ENCODE measurements at regions not wholly inside any gene's neighbourhood (a gene's known extent, or its start where the extent isn't known, plus 50 kb on each side); places are given as distances from the start of the nearest gene placed in this dataset.

- H3K27me3 ChIP-seq (ENCODE audit: insufficient read depth in 3 of 3, low read length in 2 of 3): peaks cover 0 to 5% (median 0%) of the 10 kb centered on the region in 3 donors
- WGBS, 3 donors: 75 to 82% (median 78%) methylated on average over 17 of the region's 17 CpGs
Observed at GRCh38 chr13:111883571-111884343, 183.2 kb upstream of the SOX1 start.

GRCh38 chr13:111886217-111886945 is 180.6 kb upstream of the SOX1 start:
- H3K27ac ChIP-seq: no peak overlapping the region
- TF ChIP-seq CTCF (IDR thresholded peaks at IDR 0.05): no peak
- ATAC-seq (no peak), DNase-seq (no peak)
- H3K27me3 ChIP-seq (ENCODE audit: insufficient read depth in 3 of 3, low read length in 2 of 3): peaks cover 0 to 9% (median 1%) of the 10 kb centered on the region in 3 donors
- H3K4me3 ChIP-seq: no peak overlapping the region
- no peaks in the 10 kb centered on the region for H3K36me3 ChIP-seq (ENCODE audit: insufficient read depth in 1 of 2, low read depth in 1 of 2)
- H3K9me3 ChIP-seq: no peaks in the 10 kb centered on the region
- intact Hi-C loops (cut with DNase I): no loop called here
- 73 to 88% (median 86%) methylated on average over 7 of the region's 7 CpGs for WGBS, 3 donors
- no peaks in the 10 kb centered on the region for H3K4me1 ChIP-seq

More at GRCh38 chr13:111883571-111884343, 183.2 kb upstream of the SOX1 start:
- H3K4me3 ChIP-seq: no peak overlapping the region
- intact Hi-C loops (cut with DNase I): no loop called here
- H3K9me3 ChIP-seq: no peaks in the 10 kb centered on the region
- no peak overlapping the region for H3K27ac ChIP-seq
- H3K36me3 ChIP-seq (ENCODE audit: insufficient read depth in 1 of 2, low read depth in 1 of 2): no peaks in the 10 kb centered on the region
- ATAC-seq (no peak), DNase-seq (no peak)
- no peak for TF ChIP-seq CTCF (IDR thresholded peaks at IDR 0.05)
- no peaks in the 10 kb centered on the region for H3K4me1 ChIP-seq

GRCh38 chr13:111893071-111893606 is 173.8 kb upstream of the SOX1 start:
- peak overlapping the region; percentile 30 for H3K27ac ChIP-seq
- H3K4me1 ChIP-seq: no peaks in the 10 kb centered on the region
- H3K4me3 ChIP-seq: peak overlapping the region; percentile 15
- H3K9me3 ChIP-seq: no peaks in the 10 kb centered on the region
- peaks cover 2 to 45% (median 5%) of the 10 kb centered on the region in 3 donors for H3K27me3 ChIP-seq (ENCODE audit: insufficient read depth in 3 of 3, low read length in 2 of 3)
- TF ChIP-seq CTCF (IDR thresholded peaks at IDR 0.05): no peak
- DNase-seq (no peak), ATAC-seq (no peak)
- WGBS, 3 donors: 1 to 2% (median 2%) methylated on average over 39 of the region's 39 CpGs
- H3K36me3 ChIP-seq (ENCODE audit: insufficient read depth in 1 of 2, low read depth in 1 of 2): no peaks in the 10 kb centered on the region
- intact Hi-C loops (cut with DNase I): no loop called here

GRCh38 chr13:111893607-111894443 is 173.1 kb upstream of the SOX1 start:
- Histone ChIP-seq H3K4me1 (no peaks in the 10 kb centered on the region), H3K36me3 (ENCODE audit: insufficient read depth in 1 of 2, low read depth in 1 of 2) (no peaks in the 10 kb centered on the region), H3K27ac (peak overlapping the region; percentile 30), H3K9me3 (no peaks in the 10 kb centered on the region), H3K27me3 (ENCODE audit: insufficient read depth in 3 of 3, low read length in 2 of 3) (peaks cover 2 to 45% (median 5%) of the 10 kb centered on the region in 3 donors), H3K4me3 (peak overlapping the region; percentile 5)
- intact Hi-C loops (cut with DNase I): no loop called here
- ATAC-seq: no peak
- WGBS, 3 donors: 8% methylated on average over 33 to 35 of the region's 35 CpGs
- no peak for DNase-seq
- TF ChIP-seq CTCF (IDR thresholded peaks at IDR 0.05): no peak
